ENCODE measurements at regions not wholly inside any gene's neighbourhood (a gene's known extent, or its start where the extent isn't known, plus 50 kb on each side); places are given as distances from the start of the nearest gene placed in this dataset.

- Mint-ChIP-seq H3K9me3 (no peaks in the 10 kb centered on the region), H3K27me3 (peaks cover 4% of the 10 kb centered on the region), H3K36me3 (no peaks in the 10 kb centered on the region), H3K27ac (no peak overlapping the region), H3K4me3 (no peak overlapping the region), H3K4me1 (no peaks in the 10 kb centered on the region)
Observed at GRCh38 chr1:4355839-4356238, 298.6 kb upstream of the AJAP1 start.

DNA sequence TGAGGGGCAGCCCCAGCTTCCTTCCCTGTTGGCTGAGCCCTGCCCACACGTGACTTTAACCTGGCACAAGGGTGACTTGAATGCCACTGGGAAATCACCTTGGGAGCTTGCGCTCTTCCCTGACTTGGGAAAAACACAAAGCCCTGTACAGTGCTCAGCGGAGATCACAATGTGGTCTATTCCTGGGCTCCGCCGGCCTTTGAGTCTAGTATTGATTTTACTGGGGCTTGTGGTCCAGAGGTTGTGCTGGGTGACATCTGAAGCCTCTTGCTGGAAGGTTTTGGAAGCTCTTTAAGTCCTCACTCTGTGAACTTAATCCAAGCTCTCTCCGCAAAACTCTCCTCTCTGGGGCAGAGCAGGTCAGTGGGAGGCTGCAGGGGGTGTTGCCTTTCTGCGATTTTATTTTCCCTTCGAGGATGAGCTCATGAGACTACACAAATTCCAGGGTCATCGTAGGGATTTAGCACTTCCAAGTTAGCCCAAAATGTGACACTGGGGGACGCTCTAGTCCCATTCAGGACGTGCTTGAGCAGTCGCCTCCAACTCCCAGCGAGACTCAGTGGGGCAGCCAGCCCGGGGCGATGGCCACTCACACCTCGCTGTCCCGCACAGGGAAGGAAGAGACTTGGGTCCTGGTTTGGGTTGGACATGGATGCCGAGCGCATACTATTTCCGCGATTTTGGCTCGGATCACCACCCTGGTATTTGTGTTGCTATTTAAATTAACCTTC lies 291.9 kb upstream of the AJAP1 start:
- H3K36me3 Mint-ChIP-seq: peaks cover 1% of the 10 kb centered on the region
- no peak overlapping the region for H3K4me3 Mint-ChIP-seq
- H3K4me1 Mint-ChIP-seq: no peaks in the 10 kb centered on the region
- H3K9me3 Mint-ChIP-seq: peaks cover 1 to 6% (median 5%) of the 10 kb centered on the region in 3 donors
- no peak overlapping the region for H3K27ac Mint-ChIP-seq
- H3K27me3 Mint-ChIP-seq: no peaks in the 10 kb centered on the region

- peaks cover 1 to 6% (median 5%) of the 10 kb centered on the region in 3 donors for H3K9me3 Mint-ChIP-seq
- H3K4me3 Mint-ChIP-seq: peak overlapping the region in 1 of 4 donors; percentile 53
- no peak overlapping the region for H3K27ac Mint-ChIP-seq
- H3K4me1 Mint-ChIP-seq: no peaks in the 10 kb centered on the region
- no peaks in the 10 kb centered on the region for H3K27me3 Mint-ChIP-seq
- peaks cover 1% of the 10 kb centered on the region for H3K36me3 Mint-ChIP-seq
Observed at GRCh38 chr1:4366091-4366490, 288.3 kb upstream of the AJAP1 start.

- H3K27me3 Mint-ChIP-seq: no peaks in the 10 kb centered on the region
- peaks cover 1 to 6% (median 5%) of the 10 kb centered on the region in 3 donors for H3K9me3 Mint-ChIP-seq
- no peak overlapping the region for H3K4me3 Mint-ChIP-seq
- H3K36me3 Mint-ChIP-seq: peaks cover 1% of the 10 kb centered on the region
- no peaks in the 10 kb centered on the region for H3K4me1 Mint-ChIP-seq
- no peak overlapping the region for H3K27ac Mint-ChIP-seq
Observed at GRCh38 chr1:4367230-4367777, 287.1 kb upstream of the AJAP1 start.

GRCh38 chr1:4369335-4369734 lies 285.1 kb upstream of the AJAP1 start:
- H3K9me3 Mint-ChIP-seq: peaks cover 0 to 3% (median 0%) of the 10 kb centered on the region in 3 donors
- no peak overlapping the region for H3K27ac Mint-ChIP-seq
- H3K27me3 Mint-ChIP-seq: peaks cover 1% of the 10 kb centered on the region
- no peaks in the 10 kb centered on the region for H3K4me1 Mint-ChIP-seq
- no peak overlapping the region for H3K4me3 Mint-ChIP-seq
- no peaks in the 10 kb centered on the region for H3K36me3 Mint-ChIP-seq

GRCh38 chr1:4371849-4372248 lies 282.6 kb upstream of the AJAP1 start:
- peaks cover 0 to 2% (median 0%) of the 10 kb centered on the region in 3 donors for H3K9me3 Mint-ChIP-seq
- H3K4me3 Mint-ChIP-seq: peak overlapping the region in 1 of 4 donors; percentile 3
- H3K4me1 Mint-ChIP-seq: peaks cover 0 to 2% (median 0%) of the 10 kb centered on the region in 3 donors
- no peak overlapping the region for H3K27ac Mint-ChIP-seq
- H3K27me3 Mint-ChIP-seq: peaks cover 2% of the 10 kb centered on the region
- H3K36me3 Mint-ChIP-seq: no peaks in the 10 kb centered on the region

- no peaks in the 10 kb centered on the region for H3K36me3 Mint-ChIP-seq
- H3K4me1 Mint-ChIP-seq: peaks cover 0 to 2% (median 0%) of the 10 kb centered on the region in 3 donors
- H3K4me3 Mint-ChIP-seq: no peak overlapping the region
- H3K9me3 Mint-ChIP-seq: peaks cover 0 to 2% (median 1%) of the 10 kb centered on the region in 3 donors
- peaks cover 2% of the 10 kb centered on the region for H3K27me3 Mint-ChIP-seq
- H3K27ac Mint-ChIP-seq: peak overlapping the region in 1 of 3 donors; percentile 71
Observed at GRCh38 chr1:4375812-4376211, 278.6 kb upstream of the AJAP1 start.

DNA sequence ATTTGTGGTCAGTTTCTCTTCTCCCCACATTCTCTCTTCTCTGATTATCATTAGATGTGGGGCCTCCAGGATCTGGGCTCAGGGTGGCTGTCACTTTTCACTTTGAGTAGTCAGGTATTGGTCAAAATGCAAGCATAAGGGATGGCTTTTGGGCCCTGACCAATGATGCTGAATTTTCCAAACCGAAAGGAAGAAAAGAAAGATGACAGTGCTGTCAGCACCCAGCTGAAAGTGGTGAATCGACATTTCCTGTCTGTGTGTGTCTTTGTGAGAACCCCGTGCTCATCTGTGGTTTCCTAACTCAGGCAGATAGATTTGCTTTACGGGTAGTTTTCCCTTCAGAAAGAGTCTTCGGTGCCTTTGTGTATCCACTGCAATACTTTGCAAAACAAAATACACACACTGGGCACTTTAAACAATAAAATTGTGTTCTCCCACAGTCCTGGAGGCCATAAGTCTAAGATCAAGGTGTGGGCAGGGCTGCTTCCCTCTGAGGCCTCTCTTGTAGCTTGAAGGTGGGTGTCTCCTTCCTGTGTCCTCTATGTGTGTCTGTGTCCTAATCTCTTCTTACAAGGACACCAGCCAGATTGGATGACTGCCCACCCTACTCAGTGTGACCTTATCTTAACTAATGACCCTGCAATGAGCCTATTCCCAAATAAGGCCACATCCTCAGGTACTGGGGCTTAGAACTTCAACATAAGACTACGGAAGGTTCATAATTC lies 274.8 kb upstream of the AJAP1 start:
- H3K36me3 Mint-ChIP-seq: no peaks in the 10 kb centered on the region
- peaks cover 5 to 23% (median 6%) of the 10 kb centered on the region in 3 donors for H3K9me3 Mint-ChIP-seq
- H3K27ac Mint-ChIP-seq: peak overlapping the region in 1 of 3 donors; percentile 35
- peak overlapping the region in 1 of 4 donors; percentile 67 for H3K4me3 Mint-ChIP-seq
- peaks cover 0 to 2% (median 0%) of the 10 kb centered on the region in 3 donors for H3K4me1 Mint-ChIP-seq
- peaks cover 1% of the 10 kb centered on the region for H3K27me3 Mint-ChIP-seq

- Mint-ChIP-seq H3K9me3 (peaks cover 5 to 23% (median 6%) of the 10 kb centered on the region in 3 donors), H3K4me1 (peaks cover 0 to 1% (median 0%) of the 10 kb centered on the region in 3 donors), H3K27me3 (peaks cover 1% of the 10 kb centered on the region), H3K4me3 (no peak overlapping the region), H3K36me3 (no peaks in the 10 kb centered on the region), H3K27ac (no peak overlapping the region)
Observed at GRCh38 chr1:4380564-4381168, 273.7 kb upstream of the AJAP1 start.

DNA sequence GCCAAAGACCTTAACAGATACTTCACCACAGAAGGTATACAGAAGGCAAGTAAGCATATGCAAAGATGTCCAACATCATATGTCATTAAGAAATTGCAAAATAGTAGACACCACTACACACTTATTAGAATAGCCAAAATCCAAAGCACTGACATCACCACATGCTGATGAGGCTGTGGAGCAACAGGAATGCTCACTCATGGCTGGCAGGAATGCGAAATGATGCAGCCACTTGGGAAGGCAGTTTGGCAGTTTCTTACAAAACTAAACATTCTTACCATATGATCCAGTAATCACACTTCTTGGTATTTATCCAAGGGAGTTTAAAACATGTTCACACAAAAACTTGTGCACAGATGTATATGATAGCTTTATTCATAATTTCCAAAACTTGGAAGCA lies 261.2 kb upstream of the AJAP1 start:
- peaks cover 0 to 3% (median 0%) of the 10 kb centered on the region in 3 donors for H3K4me1 Mint-ChIP-seq
- peaks cover 9 to 25% (median 9%) of the 10 kb centered on the region in 3 donors for H3K9me3 Mint-ChIP-seq

DNA sequence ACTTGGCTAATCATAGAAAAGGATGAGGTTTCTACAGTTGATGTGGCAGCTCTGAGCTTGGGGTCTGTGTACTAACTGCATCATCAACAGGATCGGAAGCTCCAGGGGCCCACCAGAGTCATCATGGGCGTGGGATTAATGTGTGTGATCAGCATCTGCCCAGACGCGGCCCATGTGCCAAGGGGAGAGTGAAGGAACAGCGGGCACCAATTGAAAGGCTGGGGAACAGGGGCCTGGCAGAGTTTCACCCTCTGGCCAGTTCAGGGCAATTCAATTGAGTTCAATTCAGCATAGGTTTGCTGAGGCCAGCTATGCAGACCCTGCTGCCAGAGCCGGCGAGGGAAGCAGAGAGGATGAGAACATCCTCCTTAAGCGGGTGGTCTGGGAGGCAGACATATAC lies 260.0 kb upstream of the AJAP1 start:
- H3K36me3 Mint-ChIP-seq: peaks cover 4% of the 10 kb centered on the region

More for the DNA sequence above, 261.2 kb upstream of the AJAP1 start:
- Mint-ChIP-seq H3K27me3 (peaks cover 8% of the 10 kb centered on the region), H3K27ac (no peak overlapping the region), H3K4me3 (no peak overlapping the region), H3K36me3 (peaks cover 4% of the 10 kb centered on the region)

GRCh38 chr1:4395158-4395557 lies 259.3 kb upstream of the AJAP1 start:
- Mint-ChIP-seq H3K4me1 (peaks cover 0 to 3% (median 0%) of the 10 kb centered on the region in 3 donors), H3K27ac (no peak overlapping the region), H3K9me3 (peaks cover 6 to 25% (median 9%) of the 10 kb centered on the region in 3 donors), H3K36me3 (peaks cover 4% of the 10 kb centered on the region), H3K4me3 (no peak overlapping the region), H3K27me3 (peaks cover 4% of the 10 kb centered on the region)

More for the DNA sequence above, 260.0 kb upstream of the AJAP1 start:
- Mint-ChIP-seq H3K4me1 (peaks cover 0 to 3% (median 0%) of the 10 kb centered on the region in 3 donors), H3K4me3 (no peak overlapping the region), H3K27ac (peak overlapping the region in 1 of 3 donors; percentile 48), H3K9me3 (peaks cover 6 to 25% (median 9%) of the 10 kb centered on the region in 3 donors), H3K27me3 (peaks cover 5% of the 10 kb centered on the region)

GRCh38 chr1:4395676-4396075 lies 258.7 kb upstream of the AJAP1 start:
- Mint-ChIP-seq H3K27ac (peak overlapping the region in 1 of 3 donors; percentile 64), H3K36me3 (peaks cover 4% of the 10 kb centered on the region), H3K27me3 (peaks cover 4% of the 10 kb centered on the region), H3K9me3 (peaks cover 6 to 25% (median 9%) of the 10 kb centered on the region in 3 donors), H3K4me3 (no peak overlapping the region), H3K4me1 (peaks cover 0 to 3% (median 0%) of the 10 kb centered on the region in 3 donors)

GRCh38 chr1:4396551-4396950 lies 257.9 kb upstream of the AJAP1 start:
- Mint-ChIP-seq H3K4me1 (peaks cover 0 to 3% (median 0%) of the 10 kb centered on the region in 3 donors), H3K9me3 (peaks cover 6 to 25% (median 9%) of the 10 kb centered on the region in 3 donors)

GRCh38 chr1:4397196-4397595 lies 257.2 kb upstream of the AJAP1 start:
- peaks cover 2% of the 10 kb centered on the region for H3K27me3 Mint-ChIP-seq
- H3K27ac Mint-ChIP-seq: no peak overlapping the region
- H3K36me3 Mint-ChIP-seq: peaks cover 4% of the 10 kb centered on the region
- peaks cover 6 to 23% (median 9%) of the 10 kb centered on the region in 3 donors for H3K9me3 Mint-ChIP-seq
- H3K4me1 Mint-ChIP-seq: peaks cover 0 to 3% (median 0%) of the 10 kb centered on the region in 3 donors
- H3K4me3 Mint-ChIP-seq: no peak overlapping the region

More at GRCh38 chr1:4396551-4396950, 257.9 kb upstream of the AJAP1 start:
- H3K27ac Mint-ChIP-seq: no peak overlapping the region
- H3K4me3 Mint-ChIP-seq: no peak overlapping the region
- peaks cover 4% of the 10 kb centered on the region for H3K36me3 Mint-ChIP-seq
- peaks cover 3% of the 10 kb centered on the region for H3K27me3 Mint-ChIP-seq
